ENCODE measurements at regions not wholly inside any gene's neighbourhood (a gene's known extent, or its start where the extent isn't known, plus 50 kb on each side); places are given as distances from the start of the nearest gene placed in this dataset.

DNA sequence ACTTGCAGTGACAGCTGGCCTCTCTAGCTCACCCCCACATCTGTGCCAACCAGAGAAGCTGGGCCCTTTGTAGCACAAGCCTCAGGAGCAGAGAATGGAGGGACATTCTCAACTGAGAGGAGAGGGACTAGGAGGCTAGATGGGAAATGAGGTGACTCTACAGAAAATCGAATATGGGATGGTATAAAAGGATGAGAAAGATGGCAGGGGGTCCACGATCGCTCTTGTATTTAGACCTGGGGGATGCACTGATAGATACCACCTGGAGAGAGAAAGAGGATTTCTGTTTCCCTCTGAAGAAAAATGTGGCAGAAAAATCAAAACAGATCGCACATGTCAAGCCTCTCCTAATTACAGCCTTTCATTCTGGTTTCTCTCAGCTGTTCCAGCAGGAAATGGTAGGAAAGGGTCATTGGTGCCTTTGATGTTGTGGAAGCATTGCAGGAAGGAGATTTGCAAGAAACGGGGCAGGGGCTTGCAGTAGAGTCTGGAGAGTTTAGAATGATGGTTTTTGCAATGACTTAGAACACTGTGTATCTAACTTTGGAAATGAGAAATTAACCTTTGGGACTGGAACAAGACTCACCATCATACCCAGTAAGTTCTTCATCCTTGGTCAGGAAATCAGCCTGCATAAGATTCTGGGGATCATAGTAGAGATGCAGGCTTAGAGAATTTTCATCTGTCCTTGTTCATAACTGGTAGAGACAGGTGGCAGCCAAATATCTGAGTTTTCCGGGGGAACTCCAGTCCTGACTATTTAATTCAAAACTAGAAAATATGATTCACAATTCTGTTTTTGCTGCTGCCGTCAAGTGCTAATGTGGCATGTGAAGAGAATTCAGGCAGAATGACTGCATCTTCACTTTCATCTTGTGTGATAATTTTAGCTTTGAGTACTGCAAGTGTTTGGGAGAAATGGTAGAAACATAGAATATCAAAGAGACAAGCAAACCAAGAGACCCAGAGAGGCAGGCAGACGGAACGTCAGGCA lies 98.8 kb downstream of the DAD1 start (continued):
- TF ChIP-seq MYB (IDR thresholded peaks at IDR 0.05; ENCODE audit: borderline replicate concordance, low read depth, low read length) (no peak), ZNF687 (IDR thresholded peaks at IDR 0.05) (peak; percentile 28), NFIC (IDR thresholded peaks at IDR 0.05; ENCODE audit: low read depth, low read length) (no peak), BCL11A (IDR thresholded peaks at IDR 0.05; ENCODE audit: low read depth, low read length) (peak; percentile 54; the same call in 1 of the 2 replicates), SUPT20H (IDR thresholded peaks at IDR 0.05; ENCODE audit: borderline replicate concordance, control insufficient read depth, low read depth, low read length) (no peak), SUZ12 (IDR thresholded peaks at IDR 0.05; ENCODE audit: unreplicated experiment) (no peak), RFX5 (IDR thresholded peaks at IDR 0.05; ENCODE audit: low read depth, low read length) (no peak), HSF1 (IDR thresholded peaks at IDR 0.05; ENCODE audit: low read depth, low read length) (no peak), CHD2 (IDR thresholded peaks at IDR 0.05; ENCODE audit: borderline replicate concordance, low read depth, low read length) (peak; percentile 30; the same call in 1 of the 2 replicates), SMC3 (IDR thresholded peaks at IDR 0.05; ENCODE audit: borderline replicate concordance, low read length) (no peak), NR2F1 (conservative IDR thresholded peaks at IDR 0.05) (no peak), EZH2 (IDR thresholded peaks at IDR 0.05; ENCODE audit: borderline replicate concordance, control insufficient read depth, low read depth, low read length) (no peak), TBL1XR1 (IDR thresholded peaks at IDR 0.05; ENCODE audit: low read depth, low read length) (peak; percentile 61; the same call in 1 of the 2 replicates), SMAD5 (IDR thresholded peaks at IDR 0.05; ENCODE audit: low read depth) (peak; percentile 65; the same call in 1 of the 2 replicates), SP1 (IDR thresholded peaks at IDR 0.05; ENCODE audit: low read depth, low read length) (no peak), RB1 (IDR thresholded peaks at IDR 0.05; ENCODE audit: borderline replicate concordance) (no peak), BHLHE40 (IDR thresholded peaks at IDR 0.05; ENCODE audit: borderline replicate concordance in 1 of 2, low read depth in 2 of 2, low read length in 1 of 2) (0 out of 4 replicates have a peak, but pooled peaks of 1 of the 2 experiments have one; percentile 7), CEBPB (IDR thresholded peaks at IDR 0.05; ENCODE audit: borderline replicate concordance in 1 of 2, low read depth in 2 of 2, low read length in 2 of 2) (no peak), PAX8 (IDR thresholded peaks at IDR 0.05) (no peak), WRNIP1 (IDR thresholded peaks at IDR 0.05; ENCODE audit: borderline replicate concordance, low read depth, low read length) (no peak; the same call in 1 of the 2 replicates), IRF4 (IDR thresholded peaks at IDR 0.05; ENCODE audit: low read depth, low read length) (0 out of 2 replicates have a peak, but pooled peaks have one; percentile 22), KAT2A (conservative IDR thresholded peaks at IDR 0.05; ENCODE audit: control insufficient read depth, low read depth, low read length) (no peak)
- TF ChIP-seq, protein P1, sequence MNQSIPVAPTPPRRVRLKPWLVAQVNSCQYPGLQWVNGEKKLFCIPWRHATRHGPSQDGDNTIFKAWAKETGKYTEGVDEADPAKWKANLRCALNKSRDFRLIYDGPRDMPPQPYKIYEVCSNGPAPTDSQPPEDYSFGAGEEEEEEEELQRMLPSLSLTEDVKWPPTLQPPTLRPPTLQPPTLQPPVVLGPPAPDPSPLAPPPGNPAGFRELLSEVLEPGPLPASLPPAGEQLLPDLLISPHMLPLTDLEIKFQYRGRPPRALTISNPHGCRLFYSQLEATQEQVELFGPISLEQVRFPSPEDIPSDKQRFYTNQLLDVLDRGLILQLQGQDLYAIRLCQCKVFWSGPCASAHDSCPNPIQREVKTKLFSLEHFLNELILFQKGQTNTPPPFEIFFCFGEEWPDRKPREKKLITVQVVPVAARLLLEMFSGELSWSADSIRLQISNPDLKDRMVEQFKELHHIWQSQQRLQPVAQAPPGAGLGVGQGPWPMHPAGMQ (IDR thresholded peaks at IDR 0.05; ENCODE audit: borderline replicate concordance), result no peak
